ENCODE measurements at regions not wholly inside any gene's neighbourhood (a gene's known extent, or its start where the extent isn't known, plus 50 kb on each side); places are given as distances from the start of the nearest gene placed in this dataset.

GRCh38 chr7:135800560-135800959 is 51.9 kb upstream of the FAM180A start:
- TF ChIP-seq POLR2AphosphoS5 (IDR thresholded peaks at IDR 0.05): no peak
- TF ChIP-seq, protein P1, sequence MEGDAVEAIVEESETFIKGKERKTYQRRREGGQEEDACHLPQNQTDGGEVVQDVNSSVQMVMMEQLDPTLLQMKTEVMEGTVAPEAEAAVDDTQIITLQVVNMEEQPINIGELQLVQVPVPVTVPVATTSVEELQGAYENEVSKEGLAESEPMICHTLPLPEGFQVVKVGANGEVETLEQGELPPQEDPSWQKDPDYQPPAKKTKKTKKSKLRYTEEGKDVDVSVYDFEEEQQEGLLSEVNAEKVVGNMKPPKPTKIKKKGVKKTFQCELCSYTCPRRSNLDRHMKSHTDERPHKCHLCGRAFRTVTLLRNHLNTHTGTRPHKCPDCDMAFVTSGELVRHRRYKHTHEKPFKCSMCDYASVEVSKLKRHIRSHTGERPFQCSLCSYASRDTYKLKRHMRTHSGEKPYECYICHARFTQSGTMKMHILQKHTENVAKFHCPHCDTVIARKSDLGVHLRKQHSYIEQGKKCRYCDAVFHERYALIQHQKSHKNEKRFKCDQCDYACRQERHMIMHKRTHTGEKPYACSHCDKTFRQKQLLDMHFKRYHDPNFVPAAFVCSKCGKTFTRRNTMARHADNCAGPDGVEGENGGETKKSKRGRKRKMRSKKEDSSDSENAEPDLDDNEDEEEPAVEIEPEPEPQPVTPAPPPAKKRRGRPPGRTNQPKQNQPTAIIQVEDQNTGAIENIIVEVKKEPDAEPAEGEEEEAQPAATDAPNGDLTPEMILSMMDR (IDR thresholded peaks at IDR 0.05): no peak
- TF ChIP-seq POLR2A (IDR thresholded peaks at IDR 0.05): no peak

All from gastroesophageal sphincter (tissue), 3 donors.